WTC11 (cell line): ENCODE measurements at regions not wholly inside any gene's neighbourhood (a gene's known extent, or its start where the extent isn't known, plus 50 kb on each side); places are given as distances from the start of the nearest gene placed in this dataset.

Experiments
- ATAC-seq: fragments of 200-7000 bp; cut with Tn5 transposase; 2 replicates; pipeline ENCODE4 v1.10.0; 2021; ENCODE audit warnings: mild to moderate bottlenecking, moderate library complexity
- CTCF ChIA-PET: fragments of 300-600 bp; sonication (Branson Sonifier 250); formaldehyde crosslinking; loops from one replicate; lab custom pipeline; 2021; ENCODE audit warnings: antibody characterized with exemption; lab: Charles Lee
- POLR2A ChIA-PET: fragments of 350-600 bp; sonication (Branson Sonifier 250); formaldehyde crosslinking; loops from one replicate; lab custom pipeline; 2021; ENCODE audit warnings: antibody characterized with exemption; lab: Charles Lee
- DNase-seq: peaks from one replicate; pipeline ENCODE4 v3.0.0; 2021; ENCODE audit warnings: low spot score
- H3K27ac Mint-ChIP-seq: 2 replicates; pipeline ENCODE4 v1.8.0; 2021; ENCODE audit warnings: mixed read lengths
- H3K27me3 Mint-ChIP-seq: 2 replicates; pipeline ENCODE4 v1.8.0; 2021; ENCODE audit warnings: low read depth, mild to moderate bottlenecking, moderate library complexity, mixed read lengths
- H3K36me3 Mint-ChIP-seq: 2 replicates; pipeline ENCODE4 v1.8.0; 2021; ENCODE audit warnings: mixed read lengths
- H3K4me1 Mint-ChIP-seq: 2 replicates; pipeline ENCODE4 v1.8.0; 2022; ENCODE audit warnings: mixed read lengths
- H3K4me3 Mint-ChIP-seq: 2 replicates; pipeline ENCODE4 v1.8.0; 2021; ENCODE audit warnings: mild to moderate bottlenecking, moderate library complexity, mixed read lengths
- H3K9me3 Mint-ChIP-seq: 2 replicates; pipeline ENCODE4 v1.8.0; 2021; ENCODE audit warnings: mixed read lengths
- CBFB ChIP-seq: sonication (generic); formaldehyde crosslinking; IDR thresholded peaks from 2 replicates; pipeline ENCODE4 v1.8.1; 2022; ENCODE audit warnings: mild to moderate bottlenecking, low read depth, missing genetic modification reagents
- FOXP4 ChIP-seq: sonication (generic); formaldehyde crosslinking; IDR thresholded peaks from 2 replicates; pipeline ENCODE4 v1.8.0; 2022; ENCODE audit warnings: mild to moderate bottlenecking, missing genetic modification reagents
- GABPB1 ChIP-seq: sonication (generic); formaldehyde crosslinking; IDR thresholded peaks from 2 replicates; pipeline ENCODE4 v1.8.1; 2023; ENCODE audit warnings: mild to moderate bottlenecking, missing genetic modification reagents
- HMGXB4 ChIP-seq: sonication (generic); formaldehyde crosslinking; IDR thresholded peaks from 2 replicates; pipeline ENCODE4 v1.8.1; 2023; ENCODE audit warnings: mild to moderate bottlenecking, moderate library complexity, missing genetic modification reagents
- SOX15 ChIP-seq: fragments of 250-450 bp; sonication (Bioruptor Pico); IDR thresholded peaks from 2 replicates; pipeline ENCODE4 v1.9.0; 2021; ENCODE audit warnings: mild to moderate bottlenecking
- TEAD4 ChIP-seq: sonication (generic); formaldehyde crosslinking; IDR thresholded peaks from 2 replicates; pipeline ENCODE4 v1.8.0; 2022; ENCODE audit warnings: mild to moderate bottlenecking, missing genetic modification reagents
- TP53 ChIP-seq: sonication (generic); formaldehyde crosslinking; IDR thresholded peaks from 2 replicates; pipeline ENCODE4 v1.8.1; 2023; ENCODE audit warnings: mild to moderate bottlenecking, missing genetic modification reagents
- USF1 ChIP-seq: sonication (generic); formaldehyde crosslinking; IDR thresholded peaks from 2 replicates; pipeline ENCODE4 v1.8.0; 2022; ENCODE audit warnings: mild to moderate bottlenecking, missing genetic modification reagents
- ZBTB43 ChIP-seq: sonication (generic); formaldehyde crosslinking; IDR thresholded peaks from 2 replicates; pipeline ENCODE4 v1.8.1; 2023; ENCODE audit warnings: mild to moderate bottlenecking, missing genetic modification reagents
- TF ChIP-seq, protein P1 (sequence below): fragments of 250-450 bp; sonication (Bioruptor Pico); IDR thresholded peaks from 2 replicates; pipeline ENCODE4 v2.1.2; 2022; ENCODE audit warnings: mild to moderate bottlenecking, moderate library complexity
- TF ChIP-seq, protein P2 (sequence below): sonication (generic); formaldehyde crosslinking; IDR thresholded peaks from 2 replicates; pipeline ENCODE4 v1.8.0; 2022; ENCODE audit warnings: mild to moderate bottlenecking, missing genetic modification reagents
- TF ChIP-seq, protein P3 (sequence below): sonication (generic); formaldehyde crosslinking; IDR thresholded peaks from 2 replicates; pipeline ENCODE4 v1.8.1; 2023; ENCODE audit warnings: mild to moderate bottlenecking, missing genetic modification reagents
- TF ChIP-seq, protein P4 (sequence below): fragments of 250-450 bp; sonication (Bioruptor Pico); IDR thresholded peaks from 2 replicates; pipeline ENCODE4 v1.9.0; 2021; ENCODE audit warnings: mild to moderate bottlenecking
- TF ChIP-seq, protein P5 (sequence below): fragments of 250-450 bp; sonication (Bioruptor Pico); IDR thresholded peaks from 2 replicates; pipeline ENCODE4 v1.9.0; 2021; ENCODE audit warnings: moderate library complexity, mild to moderate bottlenecking, inconsistent platforms, borderline replicate concordance

- ChIA-PET CTCF (no interaction called here), POLR2A (no interaction called here)
- TF ChIP-seq, protein P1, sequence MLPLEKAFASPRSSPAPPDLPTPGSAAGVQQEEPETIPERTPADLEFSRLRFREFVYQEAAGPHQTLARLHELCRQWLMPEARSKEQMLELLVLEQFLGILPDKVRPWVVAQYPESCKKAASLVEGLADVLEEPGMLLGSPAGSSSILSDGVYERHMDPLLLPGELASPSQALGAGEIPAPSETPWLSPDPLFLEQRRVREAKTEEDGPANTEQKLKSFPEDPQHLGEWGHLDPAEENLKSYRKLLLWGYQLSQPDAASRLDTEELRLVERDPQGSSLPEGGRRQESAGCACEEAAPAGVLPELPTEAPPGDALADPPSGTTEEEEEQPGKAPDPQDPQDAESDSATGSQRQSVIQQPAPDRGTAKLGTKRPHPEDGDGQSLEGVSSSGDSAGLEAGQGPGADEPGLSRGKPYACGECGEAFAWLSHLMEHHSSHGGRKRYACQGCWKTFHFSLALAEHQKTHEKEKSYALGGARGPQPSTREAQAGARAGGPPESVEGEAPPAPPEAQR, result no peak
- no peak for TF ChIP-seq TEAD4
- no peak for TF ChIP-seq ZBTB43 (CRISPR knock-in tag)
- TF ChIP-seq, protein P2, sequence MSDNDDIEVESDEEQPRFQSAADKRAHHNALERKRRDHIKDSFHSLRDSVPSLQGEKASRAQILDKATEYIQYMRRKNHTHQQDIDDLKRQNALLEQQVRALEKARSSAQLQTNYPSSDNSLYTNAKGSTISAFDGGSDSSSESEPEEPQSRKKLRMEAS (CRISPR knock-in tag), result no peak
- TF ChIP-seq CBFB (CRISPR knock-in tag), result no peak
- TF ChIP-seq, protein P3, sequence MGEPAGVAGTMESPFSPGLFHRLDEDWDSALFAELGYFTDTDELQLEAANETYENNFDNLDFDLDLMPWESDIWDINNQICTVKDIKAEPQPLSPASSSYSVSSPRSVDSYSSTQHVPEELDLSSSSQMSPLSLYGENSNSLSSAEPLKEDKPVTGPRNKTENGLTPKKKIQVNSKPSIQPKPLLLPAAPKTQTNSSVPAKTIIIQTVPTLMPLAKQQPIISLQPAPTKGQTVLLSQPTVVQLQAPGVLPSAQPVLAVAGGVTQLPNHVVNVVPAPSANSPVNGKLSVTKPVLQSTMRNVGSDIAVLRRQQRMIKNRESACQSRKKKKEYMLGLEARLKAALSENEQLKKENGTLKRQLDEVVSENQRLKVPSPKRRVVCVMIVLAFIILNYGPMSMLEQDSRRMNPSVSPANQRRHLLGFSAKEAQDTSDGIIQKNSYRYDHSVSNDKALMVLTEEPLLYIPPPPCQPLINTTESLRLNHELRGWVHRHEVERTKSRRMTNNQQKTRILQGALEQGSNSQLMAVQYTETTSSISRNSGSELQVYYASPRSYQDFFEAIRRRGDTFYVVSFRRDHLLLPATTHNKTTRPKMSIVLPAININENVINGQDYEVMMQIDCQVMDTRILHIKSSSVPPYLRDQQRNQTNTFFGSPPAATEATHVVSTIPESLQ (CRISPR knock-in tag), result no peak
- TF ChIP-seq GABPB1 (CRISPR knock-in tag), result no peak
- no peak for TF ChIP-seq FOXP4
- no peak for TF ChIP-seq TP53 (CRISPR knock-in tag)
- no peak for TF ChIP-seq HMGXB4
- no peak for TF ChIP-seq USF1 (CRISPR knock-in tag)
- TF ChIP-seq SOX15 (CRISPR knock-in tag), result no peak
- TF ChIP-seq, protein P4, sequence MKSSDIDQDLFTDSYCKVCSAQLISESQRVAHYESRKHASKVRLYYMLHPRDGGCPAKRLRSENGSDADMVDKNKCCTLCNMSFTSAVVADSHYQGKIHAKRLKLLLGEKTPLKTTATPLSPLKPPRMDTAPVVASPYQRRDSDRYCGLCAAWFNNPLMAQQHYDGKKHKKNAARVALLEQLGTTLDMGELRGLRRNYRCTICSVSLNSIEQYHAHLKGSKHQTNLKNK (CRISPR knock-in tag), result no peak
- Mint-ChIP-seq H3K4me3 (no peak overlapping the region), H3K27me3 (no peaks in the 10 kb centered on the region), H3K9me3 (peaks cover 5% of the 10 kb centered on the region; the same call in 1 of the 2 replicates), H3K36me3 (no peaks in the 10 kb centered on the region), H3K27ac (no peak overlapping the region), H3K4me1 (no peaks in the 10 kb centered on the region)
- DNase-seq, result no peak
- no peak for ATAC-seq
Observed at GRCh38 chr4:37740546-37740945, 54.4 kb upstream of the RELL1 start.

DNA sequence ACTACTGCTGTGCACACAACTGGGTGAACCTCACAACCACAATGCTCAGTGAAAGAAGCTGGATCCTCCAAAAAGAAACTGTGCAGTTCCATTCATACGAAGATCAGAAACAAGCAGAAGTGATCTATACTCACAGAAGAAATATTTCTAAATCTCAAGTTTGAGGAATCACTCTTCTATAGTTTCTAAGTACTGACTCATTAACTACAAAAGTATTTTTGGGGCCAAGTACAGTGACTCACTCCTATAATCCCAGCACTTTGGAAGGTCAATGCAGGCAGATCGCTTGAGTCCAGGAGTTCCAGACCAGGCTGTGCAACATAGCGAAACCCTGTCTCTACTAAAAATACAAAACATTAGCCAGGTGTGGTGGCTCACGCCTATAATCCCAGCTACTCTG lies 51.3 kb upstream of the RELL1 start:
- Mint-ChIP-seq H3K27me3 (peaks cover 4% of the 10 kb centered on the region), H3K27ac (no peak overlapping the region), H3K4me3 (no peak overlapping the region), H3K4me1 (no peaks in the 10 kb centered on the region), H3K9me3 (peaks cover 10% of the 10 kb centered on the region; the same call in 1 of the 2 replicates), H3K36me3 (no peaks in the 10 kb centered on the region)
- ATAC-seq (no peak), DNase-seq (no peak)
- CTCF ChIA-PET, result no interaction called here
- POLR2A ChIA-PET, result interaction anchor here (0.6 kb wide), 1 partner anchor 19 kb away, joined by 3 read pairs; no protein-coding TSS in a partner anchor
- TF ChIP-seq, protein P5, sequence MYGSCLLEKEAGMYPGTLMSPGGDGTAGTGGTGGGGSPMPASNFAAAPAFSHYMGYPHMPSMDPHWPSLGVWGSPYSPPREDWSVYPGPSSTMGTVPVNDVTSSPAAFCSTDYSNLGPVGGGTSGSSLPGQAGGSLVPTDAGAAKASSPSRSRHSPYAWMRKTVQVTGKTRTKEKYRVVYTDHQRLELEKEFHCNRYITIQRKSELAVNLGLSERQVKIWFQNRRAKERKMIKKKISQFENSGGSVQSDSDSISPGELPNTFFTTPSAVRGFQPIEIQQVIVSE, result no peak
- TF ChIP-seq, protein P3 (CRISPR knock-in tag), result no peak
